NCI-H2107 treated with DMSO at 0.1 percent for 48 hours (cell line): ENCODE measurements at regions not wholly inside any gene's neighbourhood (a gene's known extent, or its start where the extent isn't known, plus 50 kb on each side); places are given as distances from the start of the nearest gene placed in this dataset.

Experiments used
- DNase-seq: peaks from one replicate; lab custom pipeline; 2025; ENCODE audit not compliant: unreplicated experiment; lab: John Stamatoyannopoulos, UW

DNA sequence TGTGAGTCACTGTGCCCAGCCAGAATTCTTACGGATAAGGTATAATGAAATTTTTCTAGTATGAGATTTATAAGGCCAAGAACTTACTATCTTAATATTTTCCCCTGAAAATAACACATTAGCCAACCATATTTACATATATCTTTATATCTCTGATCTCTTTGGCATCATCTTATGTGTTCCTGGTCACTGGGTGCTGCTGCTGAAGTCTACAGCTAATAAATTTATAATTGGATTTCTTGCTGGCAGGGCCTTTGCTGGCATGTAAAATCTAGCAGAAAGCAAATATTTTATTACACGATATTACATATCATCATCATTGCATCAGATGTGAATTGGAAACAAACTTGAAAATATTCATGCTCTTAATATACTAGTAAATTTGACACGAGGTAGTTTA, 590.7 kb downstream of the ANXA1 start:
- no peak for DNase-seq

DNA sequence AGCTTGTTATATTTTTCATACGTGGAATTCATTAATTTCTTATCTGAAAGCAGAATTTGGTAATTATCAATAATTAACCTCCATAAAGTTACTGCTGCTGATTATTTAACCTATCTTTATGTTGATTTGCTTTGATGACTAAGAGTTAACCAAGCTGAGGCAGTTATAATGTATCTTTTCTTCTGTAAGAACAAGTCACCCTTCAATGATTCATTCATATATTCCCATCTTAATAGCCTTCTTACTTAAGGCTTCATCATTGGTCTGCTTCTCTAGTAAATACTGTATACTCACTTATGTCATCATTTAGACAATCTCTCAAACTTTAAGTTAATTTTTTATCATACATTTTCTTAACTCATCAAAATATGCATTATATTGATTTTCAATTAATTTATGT, 592.2 kb downstream of the ANXA1 start:
- no peak for DNase-seq

DNA sequence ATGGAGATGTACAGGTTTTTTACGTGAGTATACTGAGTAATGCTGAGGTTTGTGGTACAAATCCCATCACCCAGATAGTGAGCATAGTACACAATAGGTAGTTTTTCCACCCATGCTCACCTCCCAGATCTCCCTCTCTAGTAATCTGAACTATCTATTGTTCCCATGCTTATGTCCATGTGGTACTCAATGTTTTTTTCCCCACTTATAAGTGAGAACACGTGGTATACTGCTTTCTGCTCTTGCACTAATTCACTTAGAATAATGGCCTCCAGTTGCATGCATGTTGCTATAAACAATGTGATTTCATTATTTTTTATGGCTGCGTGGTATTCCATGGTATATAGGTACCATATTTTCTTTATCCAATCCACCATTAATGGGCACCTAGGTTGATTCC, 593.9 kb downstream of the ANXA1 start:
- DNase-seq, result no peak

DNA sequence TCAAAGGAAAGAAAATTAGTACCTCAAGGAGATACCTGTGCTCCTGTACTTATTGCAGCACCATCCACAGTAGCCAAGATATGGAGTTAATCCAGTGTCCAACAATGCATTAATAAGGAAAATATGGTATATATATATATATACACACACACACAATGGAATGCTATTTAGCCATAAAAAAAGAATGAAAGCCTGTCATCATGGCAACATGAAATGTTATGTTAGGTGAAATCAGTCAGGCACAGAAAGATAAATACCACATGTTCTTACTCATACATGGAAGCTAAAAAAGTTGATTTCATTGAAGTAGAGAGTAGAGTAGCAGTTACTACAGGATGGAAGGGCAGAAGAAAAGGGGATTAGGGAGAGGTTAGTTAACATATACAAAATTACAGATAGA, 601.5 kb downstream of the ANXA1 start:
- no peak for DNase-seq

DNA sequence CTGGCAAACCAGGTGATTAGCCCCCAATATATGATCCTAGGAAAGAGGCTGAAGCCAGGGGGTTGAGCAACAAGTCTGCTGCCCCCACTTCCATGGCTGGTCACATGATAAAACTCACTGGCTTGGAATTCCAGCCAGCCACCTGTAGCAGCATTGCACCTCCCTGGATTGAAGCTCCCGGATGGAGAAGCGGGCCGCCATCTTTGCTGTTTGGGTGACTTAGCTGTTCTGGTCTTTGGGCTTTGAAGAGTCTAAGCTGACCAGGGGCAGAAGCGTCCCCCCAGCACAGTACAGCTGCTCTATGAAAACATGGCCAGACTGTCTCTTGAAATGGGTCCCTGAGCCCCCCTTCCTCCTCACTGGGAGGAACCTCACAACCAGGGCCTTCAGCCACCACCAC, 610.2 kb downstream of the ANXA1 start:
- DNase-seq, result no peak

DNA sequence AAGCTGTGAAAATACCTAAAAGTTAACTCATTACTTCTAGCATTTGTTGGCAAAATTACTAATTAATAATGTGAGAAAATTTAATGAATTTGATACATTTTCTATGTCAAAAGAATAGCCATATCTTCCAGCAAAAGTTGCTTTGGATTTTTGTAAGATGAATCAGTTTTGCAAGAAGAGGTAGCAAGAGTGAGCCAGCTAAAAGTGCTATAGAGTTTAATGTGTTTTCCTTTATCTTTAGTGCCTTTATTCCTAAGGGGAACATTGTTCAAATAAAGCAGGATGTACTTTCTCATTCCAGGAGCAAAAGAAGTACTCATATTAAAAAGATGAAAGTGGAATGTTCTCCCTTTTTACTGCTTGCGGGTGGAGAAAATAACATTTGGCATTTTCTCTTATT, 622.2 kb downstream of the ANXA1 start:
- DNase-seq, result no peak

DNA sequence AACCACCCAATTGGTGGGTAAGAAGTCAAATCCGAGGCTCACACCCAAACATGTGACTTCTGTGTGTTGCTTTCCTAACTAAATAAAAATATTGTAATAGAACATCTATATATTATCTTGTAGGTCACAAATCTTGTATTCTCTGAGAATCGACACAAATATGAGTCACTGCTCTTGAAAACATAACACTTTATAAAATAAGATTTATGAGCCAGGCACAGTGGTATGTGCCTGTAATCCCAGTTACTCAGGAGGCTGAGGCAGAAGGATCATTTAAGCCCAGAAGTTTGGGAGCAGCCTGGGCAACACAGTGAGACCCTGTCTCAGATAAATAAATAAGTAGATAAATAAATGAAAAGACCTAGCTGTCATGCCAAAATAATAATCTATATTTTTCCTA, 624.1 kb downstream of the ANXA1 start:
- no peak for DNase-seq

DNA sequence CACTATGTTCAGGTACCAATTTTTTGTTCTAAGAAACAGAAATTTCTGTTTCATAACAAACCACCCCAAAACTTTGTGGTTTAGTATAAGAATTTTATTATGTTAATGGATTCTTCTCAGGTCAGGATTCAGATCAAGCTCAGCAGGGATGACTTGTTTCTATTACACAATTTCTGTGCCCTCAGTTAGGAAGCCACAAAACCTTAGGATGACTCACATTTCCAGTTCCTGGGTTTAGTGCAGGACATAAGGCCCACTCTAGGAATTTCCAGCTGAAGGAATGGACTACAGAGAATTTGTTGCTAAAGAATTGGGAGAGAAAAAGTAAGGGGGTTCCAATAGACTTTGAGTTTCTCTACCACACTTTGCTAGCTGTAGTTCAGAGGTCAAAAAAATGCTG, 629.3 kb downstream of the ANXA1 start:
- no peak for DNase-seq

DNA sequence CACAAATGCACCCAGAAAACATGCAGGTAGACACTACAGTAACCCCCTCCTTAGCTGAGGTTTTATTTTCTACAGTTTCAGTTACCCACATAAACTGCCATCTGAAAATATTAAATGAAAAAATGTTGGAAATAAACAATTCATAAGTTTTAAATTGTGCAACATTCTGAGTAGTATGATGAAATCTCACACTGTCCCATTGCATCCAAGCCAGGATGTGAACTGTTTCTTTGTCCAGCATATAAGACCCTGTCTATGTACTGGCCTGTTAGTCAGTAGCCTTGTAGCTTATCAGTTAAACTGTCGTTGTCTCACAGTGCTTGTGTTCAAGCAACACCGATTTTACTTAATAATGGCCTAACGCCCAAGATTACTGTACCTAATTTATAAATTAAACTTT, 630.5 kb downstream of the ANXA1 start:
- DNase-seq, result no peak

DNA sequence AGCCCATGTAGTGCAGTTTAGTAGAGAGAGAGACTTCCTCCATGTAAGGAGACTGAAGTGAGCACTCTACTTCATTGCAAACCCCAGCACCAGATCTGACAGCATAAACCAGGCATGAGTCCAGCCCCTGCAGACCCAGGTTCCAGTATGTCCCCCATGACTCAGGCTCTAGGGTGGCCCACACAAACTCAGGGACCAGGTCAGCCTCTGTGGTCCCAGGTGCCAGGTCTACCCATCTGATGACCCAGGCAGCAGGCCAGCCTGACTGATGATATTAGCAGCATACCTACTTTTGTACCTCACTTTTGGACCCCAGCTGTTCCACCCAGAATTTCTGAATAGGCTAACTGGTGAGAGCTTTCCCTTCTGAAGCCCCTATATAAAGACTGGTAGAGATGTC, 647.8 kb downstream of the ANXA1 start:
- no peak for DNase-seq

DNA sequence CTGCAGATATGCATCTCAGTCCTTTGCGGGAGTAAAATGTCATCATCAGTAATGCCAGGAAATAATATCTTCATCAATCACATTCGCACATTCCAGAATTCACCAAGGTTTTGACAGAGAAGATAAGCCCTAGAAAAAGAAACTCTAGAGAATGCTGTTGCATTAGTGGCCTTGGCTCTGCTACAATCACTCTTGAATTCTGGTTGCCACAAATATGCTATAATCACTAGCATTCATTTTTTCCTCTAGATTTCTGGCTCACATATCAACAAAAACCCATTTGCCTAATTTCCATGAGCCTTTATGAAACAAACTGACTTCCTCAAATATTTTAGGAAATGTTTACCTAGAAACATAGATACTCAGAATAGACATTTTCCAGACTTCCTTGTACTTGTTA, 653.4 kb downstream of the ANXA1 start:
- DNase-seq, result no peak

DNA sequence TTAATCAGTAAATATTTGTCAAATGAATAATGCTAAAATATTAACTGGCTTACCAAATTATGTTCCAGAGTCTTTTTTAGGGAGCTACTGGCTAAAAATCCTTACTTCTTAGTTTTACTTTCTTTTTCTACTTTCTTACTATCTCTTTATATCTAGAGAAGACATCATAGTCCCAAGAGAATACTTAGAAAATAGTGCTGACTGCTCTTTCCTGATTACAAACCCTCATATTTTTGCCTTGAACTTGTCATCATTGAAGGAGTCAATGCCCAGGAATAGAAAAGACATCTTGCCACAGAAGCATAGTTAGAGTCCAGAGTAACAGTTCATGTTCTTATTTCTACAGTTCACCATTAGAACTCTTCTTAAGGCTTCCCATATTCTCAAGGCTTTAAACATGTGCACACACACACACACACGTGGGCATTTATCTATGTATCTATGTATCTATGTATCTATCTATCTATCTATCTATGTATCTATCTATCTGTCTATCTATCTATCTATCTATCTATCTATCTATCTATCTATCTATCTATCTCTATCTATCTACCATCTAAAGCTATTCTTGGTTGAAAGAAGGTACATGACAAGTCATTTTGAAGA, 654.3 kb downstream of the ANXA1 start:
- DNase-seq, result no peak

DNA sequence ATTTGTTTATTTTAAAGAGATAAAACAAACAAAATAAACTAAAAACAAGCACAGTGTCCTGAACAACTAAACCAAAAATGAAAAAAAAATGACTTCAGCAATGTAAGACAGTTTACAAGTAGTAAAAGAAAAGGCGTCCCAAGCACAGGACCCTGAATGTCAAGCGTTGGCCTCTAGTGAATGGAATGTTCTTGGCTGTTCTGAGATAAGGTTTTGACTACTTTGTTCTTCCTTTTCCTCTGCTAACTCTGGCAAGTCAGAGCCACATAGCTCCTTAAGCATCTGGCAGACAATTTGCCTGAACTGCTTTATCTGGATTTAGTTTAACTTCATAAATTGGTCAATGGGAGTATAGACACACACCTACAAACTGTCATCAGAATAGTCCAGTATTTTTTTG, 655.2 kb downstream of the ANXA1 start:
- no peak for DNase-seq

DNA sequence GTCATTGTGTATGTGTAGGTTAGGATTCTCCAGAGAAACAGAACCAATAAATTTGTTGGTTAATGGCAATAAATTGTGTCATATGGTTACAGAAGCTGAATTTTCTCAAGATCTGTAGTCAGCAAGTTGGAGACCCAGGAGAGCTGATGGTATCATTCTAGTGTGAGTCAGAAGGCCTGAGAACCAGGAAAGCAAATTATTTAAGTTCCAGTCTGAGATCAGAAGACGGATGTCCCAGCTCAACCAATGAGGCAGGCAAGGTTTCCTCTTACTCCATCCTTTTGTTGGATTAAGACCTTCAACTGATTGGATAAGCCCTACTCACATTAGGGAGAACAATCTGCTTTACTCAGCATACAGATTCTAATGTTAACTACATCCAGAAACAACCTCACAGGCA, 656.3 kb downstream of the ANXA1 start:
- DNase-seq, result no peak

DNA sequence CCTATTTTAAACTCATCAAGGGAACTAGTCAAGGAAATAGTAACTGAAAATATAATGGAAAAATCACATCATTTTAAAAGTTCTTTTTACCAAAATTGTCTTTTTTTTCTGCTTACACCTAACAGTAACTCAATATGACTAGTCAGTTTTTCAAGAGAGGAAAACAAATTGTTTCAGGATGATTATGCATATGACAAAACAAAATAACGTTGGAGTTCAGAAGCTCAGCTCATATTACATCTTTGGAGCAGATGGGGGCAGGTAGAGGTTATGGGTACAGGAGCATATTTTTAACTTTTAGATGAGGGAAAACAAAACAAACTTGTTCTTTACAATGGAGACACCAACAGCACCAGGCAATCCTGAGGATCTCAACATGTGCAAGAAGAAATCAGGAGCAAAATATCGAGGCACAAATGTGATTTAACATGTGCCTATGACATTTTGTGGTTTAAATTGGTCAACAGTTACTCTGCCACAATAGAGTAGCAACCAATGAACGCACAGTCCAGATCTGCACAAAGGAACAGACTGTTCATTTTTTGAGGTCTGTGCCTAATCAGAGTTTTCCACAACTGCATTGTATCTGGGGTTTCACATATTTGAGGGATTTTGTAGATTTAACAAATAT, 659.0 kb downstream of the ANXA1 start:
- peak; percentile 25 for DNase-seq

DNA sequence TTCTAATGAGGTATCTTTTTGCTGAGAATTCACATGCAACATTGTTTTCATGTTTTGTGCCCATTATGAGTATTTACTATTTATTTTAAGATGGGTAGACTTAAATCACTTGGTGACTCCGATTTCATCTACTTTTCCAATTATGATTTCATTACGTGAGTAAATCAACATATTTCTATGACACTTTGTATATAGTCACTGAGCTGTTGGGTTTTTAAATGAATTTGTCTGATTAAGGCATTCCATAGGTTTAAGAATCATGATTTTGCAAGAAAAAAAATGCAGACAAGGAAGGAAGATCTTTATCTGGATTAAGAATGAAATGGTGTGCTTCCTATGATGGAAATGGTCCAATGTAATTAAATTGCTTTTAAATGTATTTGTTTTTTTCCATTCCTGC, 661.9 kb downstream of the ANXA1 start:
- DNase-seq, result no peak

DNA sequence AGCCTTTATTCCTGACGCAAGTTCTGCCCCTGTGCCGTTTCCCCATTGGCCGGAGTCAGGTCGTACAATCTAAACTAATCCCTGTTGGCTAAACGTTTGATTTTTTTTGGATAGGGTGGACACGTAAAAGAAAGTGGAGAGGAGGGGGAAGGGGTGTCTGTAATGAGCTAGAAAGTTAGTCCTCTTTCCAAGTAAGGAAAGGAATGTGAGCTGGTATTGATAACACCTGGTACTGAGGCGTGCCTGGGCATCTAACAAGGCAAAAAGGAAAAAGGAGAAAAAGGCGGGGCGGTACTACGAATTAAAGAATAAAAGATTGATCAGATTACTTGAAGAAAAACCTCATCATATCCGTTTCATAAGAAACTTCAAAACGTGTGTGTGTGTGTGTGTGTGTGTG, 665.2 kb downstream of the ANXA1 start:
- no peak for DNase-seq

DNA sequence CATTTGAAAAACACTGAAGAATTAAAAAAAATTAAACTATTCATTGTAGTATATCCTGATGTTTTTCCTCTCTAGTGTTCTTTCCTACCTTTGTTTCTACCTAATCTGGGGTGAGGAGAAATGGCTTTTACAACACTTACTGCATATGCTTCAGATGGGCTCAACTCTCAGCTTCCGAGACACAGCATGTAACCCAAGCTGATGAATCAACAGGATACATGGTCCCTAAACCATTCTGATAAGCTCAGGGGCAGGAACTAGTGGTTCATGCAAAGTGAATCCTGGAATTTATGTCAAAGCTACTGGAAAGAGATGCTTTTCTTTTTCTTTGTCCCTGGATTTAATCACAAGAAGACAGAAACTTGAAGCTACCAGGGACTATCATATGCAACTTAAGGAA, 672.5 kb upstream of the RORB start:
- DNase-seq, result no peak

DNA sequence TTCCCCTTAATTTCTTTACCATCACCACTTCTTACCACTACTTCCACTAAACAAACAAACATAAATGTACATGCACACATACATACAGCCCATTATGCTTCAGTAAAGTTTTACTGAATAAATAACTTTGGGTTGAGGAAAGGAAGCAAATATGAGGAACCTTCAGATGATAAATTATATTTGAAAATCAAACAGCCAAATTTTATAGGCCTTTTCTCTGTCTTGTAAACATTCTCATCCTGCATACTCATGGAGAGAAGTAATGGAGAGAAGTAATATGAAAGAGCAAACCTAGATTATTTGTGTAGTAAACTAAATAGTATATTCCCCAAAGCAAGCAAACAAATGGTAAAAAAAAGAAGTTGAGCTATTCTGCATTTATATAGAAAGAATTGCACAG, 658.3 kb upstream of the RORB start:
- DNase-seq, result no peak

DNA sequence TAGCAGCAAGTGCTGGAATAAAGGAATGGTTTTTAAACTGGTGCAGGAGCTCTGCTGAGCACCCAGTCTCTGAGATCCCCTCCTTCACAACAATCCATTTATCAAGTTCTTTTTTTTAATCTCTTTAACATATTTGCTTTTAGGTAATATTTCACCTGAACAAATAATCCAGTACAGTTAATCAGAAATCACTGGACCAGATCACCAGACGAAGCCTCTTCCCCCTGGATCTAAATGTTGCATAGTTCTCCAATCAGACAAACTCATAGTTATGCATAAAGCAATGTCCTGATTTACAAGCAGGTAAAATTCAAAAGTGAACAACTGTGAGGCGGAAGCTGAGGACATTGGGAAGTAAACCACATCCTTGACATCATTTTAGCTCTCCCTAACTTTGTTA, 657.7 kb upstream of the RORB start:
- DNase-seq, result no peak

DNA sequence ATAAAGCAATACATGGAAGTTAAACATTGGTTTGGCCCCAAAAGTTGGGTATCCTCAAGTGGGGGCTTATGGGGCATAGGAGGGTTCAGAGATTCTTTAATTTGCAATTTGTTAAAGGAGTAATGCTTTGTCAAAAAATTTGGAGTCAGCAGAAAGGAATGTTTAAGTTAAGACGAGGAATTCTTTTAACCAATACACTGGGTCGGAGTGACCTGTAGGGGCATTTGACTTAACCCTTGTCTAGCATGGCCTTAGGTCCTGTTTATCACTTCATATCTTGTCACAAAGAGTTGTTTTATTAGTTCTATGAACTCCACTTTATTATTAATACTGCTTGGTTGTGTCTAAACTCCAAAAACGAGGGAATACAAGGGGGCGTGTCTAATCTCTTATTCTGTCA, 656.1 kb upstream of the RORB start:
- no peak for DNase-seq

DNA sequence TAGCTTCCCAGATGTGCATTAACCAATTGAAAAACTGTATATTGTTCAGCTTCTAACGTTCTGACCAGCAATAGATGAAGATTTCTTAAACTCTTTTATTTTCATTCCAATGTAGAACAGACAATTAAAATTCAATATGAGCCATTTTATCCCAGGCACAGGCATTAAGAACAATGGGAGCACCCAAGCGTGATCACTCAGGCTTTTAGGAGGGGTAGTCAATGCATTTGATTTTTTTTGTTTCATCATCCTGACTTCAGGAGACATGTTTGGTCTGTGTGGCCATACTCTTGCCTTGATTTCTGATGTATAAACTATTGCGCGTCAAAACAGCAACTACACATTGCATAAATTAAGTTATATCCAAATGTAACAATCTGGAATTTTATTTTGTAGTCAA, 653.0 kb upstream of the RORB start:
- DNase-seq, result peak; percentile 89

DNA sequence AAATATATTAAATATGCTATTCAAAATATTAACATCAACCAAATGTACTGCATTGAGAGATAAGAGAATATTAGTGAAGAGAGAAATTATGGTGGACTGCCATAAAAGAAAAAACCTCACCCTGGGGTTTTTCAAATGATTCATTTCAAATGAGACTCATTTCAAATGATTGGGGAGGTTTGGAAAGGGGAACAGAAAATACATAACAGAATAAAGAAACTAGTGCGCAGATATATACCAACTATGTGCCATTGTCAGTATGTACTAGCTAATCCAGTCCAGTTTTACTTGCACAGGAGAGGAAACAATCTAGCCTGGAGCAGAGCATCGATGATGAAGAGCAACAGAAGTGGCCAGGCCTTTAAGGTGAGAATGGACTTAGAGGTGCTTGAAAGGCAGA, 651.6 kb upstream of the RORB start:
- no peak for DNase-seq
